ENCODE measurements at regions not wholly inside any gene's neighbourhood (a gene's known extent, or its start where the extent isn't known, plus 50 kb on each side); places are given as distances from the start of the nearest gene placed in this dataset.

DNA sequence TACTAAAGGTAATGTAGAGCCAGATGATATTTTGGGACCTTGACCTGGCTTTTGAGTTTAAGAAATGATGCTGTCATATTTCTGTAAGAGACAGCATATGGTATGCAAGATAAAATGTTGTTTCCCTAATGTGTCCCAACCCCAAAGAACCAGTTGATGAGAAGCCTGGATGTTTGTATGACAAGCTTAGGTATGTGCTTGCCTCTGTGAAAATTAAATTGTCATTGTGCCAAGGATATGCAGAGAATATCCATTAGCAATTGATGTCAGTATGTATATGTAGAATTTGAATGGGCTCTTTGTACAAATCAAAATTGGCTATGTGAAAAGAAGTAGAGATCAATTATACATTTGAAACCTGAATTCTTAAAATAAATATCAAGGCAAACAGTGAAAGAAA is 650.8 kb upstream of the EYS start:
- TF ChIP-seq POLR2AphosphoS5 (IDR thresholded peaks at IDR 0.05; ENCODE audit: low read depth, low read length) = no peak
- TF ChIP-seq, protein P1, sequence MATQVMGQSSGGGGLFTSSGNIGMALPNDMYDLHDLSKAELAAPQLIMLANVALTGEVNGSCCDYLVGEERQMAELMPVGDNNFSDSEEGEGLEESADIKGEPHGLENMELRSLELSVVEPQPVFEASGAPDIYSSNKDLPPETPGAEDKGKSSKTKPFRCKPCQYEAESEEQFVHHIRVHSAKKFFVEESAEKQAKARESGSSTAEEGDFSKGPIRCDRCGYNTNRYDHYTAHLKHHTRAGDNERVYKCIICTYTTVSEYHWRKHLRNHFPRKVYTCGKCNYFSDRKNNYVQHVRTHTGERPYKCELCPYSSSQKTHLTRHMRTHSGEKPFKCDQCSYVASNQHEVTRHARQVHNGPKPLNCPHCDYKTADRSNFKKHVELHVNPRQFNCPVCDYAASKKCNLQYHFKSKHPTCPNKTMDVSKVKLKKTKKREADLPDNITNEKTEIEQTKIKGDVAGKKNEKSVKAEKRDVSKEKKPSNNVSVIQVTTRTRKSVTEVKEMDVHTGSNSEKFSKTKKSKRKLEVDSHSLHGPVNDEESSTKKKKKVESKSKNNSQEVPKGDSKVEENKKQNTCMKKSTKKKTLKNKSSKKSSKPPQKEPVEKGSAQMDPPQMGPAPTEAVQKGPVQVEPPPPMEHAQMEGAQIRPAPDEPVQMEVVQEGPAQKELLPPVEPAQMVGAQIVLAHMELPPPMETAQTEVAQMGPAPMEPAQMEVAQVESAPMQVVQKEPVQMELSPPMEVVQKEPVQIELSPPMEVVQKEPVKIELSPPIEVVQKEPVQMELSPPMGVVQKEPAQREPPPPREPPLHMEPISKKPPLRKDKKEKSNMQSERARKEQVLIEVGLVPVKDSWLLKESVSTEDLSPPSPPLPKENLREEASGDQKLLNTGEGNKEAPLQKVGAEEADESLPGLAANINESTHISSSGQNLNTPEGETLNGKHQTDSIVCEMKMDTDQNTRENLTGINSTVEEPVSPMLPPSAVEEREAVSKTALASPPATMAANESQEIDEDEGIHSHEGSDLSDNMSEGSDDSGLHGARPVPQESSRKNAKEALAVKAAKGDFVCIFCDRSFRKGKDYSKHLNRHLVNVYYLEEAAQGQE (IDR thresholded peaks at IDR 0.05; ENCODE audit: insufficient read depth in 1 of 2, low read depth in 2 of 2, low read length in 2 of 2) = no peak
